ENCODE measurements at regions not wholly inside any gene's neighbourhood (a gene's known extent, or its start where the extent isn't known, plus 50 kb on each side); places are given as distances from the start of the nearest gene placed in this dataset.
"Not testable (repeated sequence)": the region's sequence is repeated elsewhere in the genome, so short reads cannot be mapped to it uniquely, and the experiment has no call there.

DNA sequence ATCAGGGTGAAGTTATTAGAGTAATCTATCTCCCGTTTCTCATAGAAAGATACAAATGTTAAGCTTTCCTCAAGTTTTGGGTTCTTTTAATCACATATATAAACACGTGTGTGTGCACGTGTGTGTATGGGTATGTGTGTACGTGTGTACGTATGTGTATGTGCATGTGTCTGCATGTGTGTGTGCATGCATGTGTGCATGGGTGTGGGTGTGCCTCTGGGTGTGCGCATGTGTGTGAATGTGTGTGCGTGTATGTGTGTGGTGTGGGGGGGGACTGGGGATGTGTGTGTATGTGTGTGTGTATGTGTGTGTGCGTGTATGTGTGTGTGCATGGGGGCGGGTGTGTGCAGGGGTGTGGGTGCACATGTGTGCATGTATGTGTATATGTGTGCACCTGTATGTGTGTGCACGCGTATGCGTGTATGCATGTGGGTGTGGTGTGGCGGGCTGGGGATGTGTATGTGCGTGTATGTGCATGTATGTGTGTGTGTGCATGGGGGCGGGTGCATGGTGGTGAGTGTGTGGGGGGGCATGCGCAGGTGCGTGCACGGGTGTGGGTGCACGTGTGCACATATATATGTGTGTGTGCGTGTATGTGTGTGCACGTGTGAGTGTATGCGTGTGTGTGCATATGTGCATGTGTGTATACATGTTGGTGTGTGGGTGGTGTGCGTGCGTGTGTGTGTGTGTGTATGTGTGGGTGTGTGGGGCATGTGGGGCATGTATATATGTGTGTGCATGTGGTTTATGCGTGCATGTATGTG lies 304.0 kb downstream of the MBD2 start:
- no peak for DNase-seq (ENCODE audit: low read depth)

DNA sequence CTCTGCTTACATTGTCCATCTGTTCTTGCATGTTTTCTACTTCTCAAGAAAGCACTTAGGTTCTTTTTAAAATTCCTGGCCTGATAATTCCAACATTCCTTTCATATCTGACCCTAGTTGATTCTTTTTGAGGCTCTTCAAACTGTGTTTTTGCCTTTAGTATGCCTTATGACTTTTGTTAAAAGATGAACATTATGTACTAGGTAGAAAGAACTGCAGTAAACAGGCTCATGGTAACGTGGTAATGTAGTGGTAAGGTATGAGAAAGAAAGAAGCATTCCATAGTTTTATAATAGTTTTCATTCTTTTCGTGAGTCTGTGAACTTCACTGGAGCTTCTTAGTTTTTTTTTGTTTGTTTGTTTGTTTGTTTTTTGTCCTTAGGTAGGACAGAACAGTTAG lies 306.4 kb downstream of the MBD2 start:
- no peak for DNase-seq (ENCODE audit: low read depth)

DNA sequence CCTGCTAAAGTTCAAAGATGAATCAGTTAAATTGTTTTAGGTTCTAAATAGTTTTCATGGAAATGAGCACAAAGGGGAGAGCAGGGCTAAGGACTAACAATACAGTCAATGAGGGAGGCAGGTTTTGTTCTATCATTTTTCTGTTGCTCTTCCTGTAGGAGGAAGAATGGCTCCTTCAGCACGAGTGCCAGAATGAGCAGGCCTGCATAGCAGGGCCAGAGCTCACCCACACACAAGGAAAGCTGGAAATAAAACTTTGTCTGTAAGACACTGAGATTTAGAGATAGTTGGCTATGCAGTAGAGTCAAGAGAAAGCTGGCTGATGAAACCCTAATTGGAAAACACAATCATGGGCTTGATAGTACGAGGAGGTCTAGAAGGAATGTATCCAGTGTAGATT lies 313.3 kb downstream of the MBD2 start:
- no peak for DNase-seq (ENCODE audit: low read depth)

DNA sequence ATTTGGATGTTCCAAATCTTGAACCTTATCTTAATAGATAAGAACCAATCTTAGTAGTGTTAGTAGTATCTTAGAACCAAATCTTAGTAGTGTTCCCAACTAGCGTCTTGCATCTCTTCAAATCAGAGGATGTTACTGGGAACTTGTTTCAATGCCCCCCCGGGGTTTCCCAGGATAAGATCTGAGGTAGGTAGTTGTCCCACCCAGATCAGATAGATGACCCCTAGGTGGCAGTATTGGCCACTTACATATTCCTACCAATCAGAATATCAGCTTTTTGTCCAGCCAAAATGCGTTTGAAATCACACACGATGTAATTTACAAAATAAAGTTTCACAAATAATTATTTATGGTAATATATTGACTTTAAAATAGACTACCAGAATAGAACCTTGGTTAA lies 314.8 kb downstream of the MBD2 start:
- DNase-seq (ENCODE audit: low read depth): peak; percentile 38

DNA sequence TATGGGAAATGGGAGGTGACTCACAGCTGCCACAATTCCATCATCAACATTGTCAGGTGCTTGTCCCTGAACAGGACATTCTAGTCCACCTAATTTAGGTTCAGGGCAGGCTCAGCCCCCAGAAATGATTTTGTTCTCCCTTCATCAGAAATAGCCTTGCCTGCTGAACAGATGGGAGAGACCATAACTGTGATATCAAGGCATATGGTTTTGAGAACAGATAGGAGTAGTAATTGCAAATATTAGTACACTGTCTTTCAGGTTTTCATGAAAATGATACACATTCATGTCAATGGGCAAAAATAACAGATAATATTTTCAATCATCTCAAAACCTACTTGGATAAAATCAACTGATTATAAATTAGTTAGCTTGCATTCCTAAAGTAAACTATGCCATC lies 316.5 kb downstream of the MBD2 start:
- DNase-seq (ENCODE audit: low read depth): no peak

DNA sequence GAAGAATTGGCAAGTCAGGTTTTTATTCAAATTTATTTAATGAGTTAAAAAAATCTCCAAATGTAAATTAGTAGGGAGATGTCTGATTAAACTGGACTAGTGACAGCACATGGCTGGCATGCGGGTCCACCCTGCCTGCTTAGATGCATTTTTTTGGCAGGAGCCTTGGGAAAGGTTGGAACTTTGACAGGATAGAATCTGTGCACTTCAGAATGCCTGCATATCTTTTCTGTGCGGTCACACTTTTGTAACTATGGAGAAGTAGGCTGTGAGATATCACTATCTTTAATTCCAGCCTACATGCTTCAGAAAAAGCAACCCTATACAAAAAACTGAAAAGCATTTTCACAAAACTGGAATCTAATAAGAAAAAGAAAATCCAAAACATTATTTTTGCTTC lies 317.8 kb downstream of the MBD2 start:
- DNase-seq (ENCODE audit: low read depth): peak; percentile 19

DNA sequence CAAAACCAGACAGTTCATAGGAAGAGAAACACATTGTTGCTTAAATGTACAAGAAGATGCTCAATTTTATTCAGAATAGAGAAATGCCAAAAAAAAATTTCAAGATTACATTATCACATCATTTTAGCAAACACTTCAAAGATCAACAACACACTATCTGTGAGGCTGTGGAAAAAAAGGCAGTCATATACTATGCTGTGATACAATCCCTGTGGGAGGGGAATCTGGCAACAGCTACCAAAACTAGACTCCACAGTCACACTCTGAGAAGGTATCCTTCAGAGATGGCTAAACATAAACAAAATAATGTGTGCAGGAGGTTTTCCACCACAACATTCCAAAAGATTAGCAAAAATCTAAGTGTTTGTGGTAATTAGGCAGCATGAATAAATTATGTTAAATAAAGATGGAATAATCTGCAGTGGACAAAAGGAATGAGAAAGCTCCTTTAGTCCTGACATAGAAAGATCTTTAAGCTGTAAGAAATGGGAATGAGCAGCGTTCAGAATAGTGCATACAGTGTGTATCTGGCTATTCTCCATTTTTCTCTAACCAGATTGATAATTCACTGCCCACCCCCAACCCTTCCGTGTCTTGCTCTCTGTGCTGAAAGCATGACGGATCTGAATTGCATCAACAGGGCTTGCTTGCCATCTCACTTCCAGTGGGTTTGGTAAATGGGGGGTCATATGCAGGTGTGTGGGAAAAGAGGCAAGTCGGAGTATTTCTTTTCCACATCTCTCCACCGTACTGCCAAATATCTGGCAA lies 329.6 kb downstream of the MBD2 start:
- DNase-seq (ENCODE audit: low read depth): no peak

DNA sequence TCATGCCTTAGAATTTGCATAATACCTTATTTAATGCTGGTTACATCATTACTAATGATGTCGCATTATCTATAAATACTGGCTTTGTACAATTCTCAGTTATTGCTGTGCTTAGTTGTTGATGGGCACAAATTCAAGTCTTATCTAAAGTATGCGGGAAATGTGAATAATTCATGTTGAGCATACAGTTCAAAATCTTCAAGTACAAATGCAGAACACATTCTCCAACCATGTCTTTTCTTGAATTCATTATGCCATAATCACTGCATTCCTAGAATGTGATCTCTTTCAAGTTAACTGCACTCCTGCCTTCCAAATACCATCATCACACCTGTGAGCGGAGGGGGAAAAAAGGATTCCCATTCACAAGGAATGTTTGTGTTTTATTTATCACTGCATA lies 337.0 kb downstream of the MBD2 start:
- DNase-seq (ENCODE audit: low read depth): no peak

DNA sequence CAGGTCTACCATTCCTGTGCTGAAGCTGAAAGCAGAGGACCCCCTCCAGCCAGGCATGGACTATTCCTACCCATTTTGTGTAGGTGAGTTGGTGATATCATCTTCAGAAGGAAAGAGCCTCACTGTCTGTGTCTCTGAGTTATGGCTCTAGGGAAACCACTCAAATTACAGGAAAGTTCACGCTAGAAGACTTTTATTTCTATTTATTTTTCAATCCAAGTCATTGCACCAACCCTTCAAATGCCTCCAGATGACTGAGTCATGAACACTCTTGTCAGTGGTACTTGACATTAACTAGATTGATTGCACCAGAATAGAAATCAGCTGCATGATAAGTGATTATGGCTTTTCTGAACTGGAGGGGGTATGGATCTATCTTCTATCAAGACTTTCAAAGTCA lies 338.4 kb downstream of the MBD2 start:
- no peak for DNase-seq (ENCODE audit: low read depth)

DNA sequence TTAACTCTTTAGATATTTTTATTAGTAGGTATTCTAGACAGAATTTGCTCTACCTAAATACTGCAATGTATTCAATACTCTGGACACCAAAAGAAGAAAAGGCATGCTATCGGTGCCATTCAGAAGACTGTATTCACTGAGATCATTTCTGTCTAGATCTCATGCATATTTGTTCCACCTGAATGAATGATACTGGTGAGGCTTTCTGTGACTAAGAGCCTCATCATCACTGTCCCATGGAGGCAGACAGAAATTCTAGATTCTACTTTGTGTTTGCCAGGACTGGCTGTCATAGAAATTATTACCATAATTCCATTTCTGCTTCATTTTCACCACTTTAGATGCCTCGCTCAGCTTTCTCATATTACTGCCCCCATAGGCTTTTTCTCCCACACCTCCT lies 340.7 kb downstream of the MBD2 start:
- DNase-seq (ENCODE audit: low read depth): no peak

DNA sequence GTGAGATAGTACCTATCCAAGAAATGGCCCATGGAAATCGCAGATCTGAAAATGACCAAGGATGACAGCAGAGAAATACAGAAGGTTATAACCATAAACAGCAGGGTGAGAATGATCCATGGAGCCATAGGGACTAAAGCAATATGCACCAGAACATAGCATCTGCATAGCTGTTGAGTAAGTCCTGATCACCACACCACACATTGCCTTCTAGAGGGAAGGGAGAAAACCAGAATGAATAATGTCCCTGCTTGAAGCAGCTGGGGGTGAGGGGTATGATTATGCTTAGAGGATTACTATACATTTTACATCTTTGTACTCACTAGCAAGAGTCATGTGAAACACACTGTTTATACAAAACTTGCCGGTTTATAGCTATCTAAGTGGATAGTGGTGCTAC lies 350.4 kb downstream of the MBD2 start:
- no peak for DNase-seq (ENCODE audit: low read depth)

DNA sequence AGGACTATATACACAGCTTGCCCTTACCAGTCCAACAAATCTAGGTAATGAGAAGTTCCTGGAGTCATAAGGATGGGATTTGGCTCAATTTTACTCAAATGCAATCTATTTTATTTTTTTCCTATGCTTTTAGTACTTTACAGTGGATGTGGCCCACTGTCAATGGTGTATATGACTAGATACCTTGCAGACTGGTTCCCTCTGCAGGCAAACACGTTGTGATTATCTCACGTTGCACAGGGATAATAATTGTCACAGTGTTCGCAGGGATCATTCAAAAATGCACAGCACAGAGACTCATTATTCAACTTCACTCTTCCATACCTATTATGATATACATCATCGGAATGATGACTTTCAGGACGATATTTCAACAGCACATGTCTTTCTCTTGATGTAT lies 359.7 kb downstream of the MBD2 start:
- no peak for DNase-seq (ENCODE audit: low read depth)

DNA sequence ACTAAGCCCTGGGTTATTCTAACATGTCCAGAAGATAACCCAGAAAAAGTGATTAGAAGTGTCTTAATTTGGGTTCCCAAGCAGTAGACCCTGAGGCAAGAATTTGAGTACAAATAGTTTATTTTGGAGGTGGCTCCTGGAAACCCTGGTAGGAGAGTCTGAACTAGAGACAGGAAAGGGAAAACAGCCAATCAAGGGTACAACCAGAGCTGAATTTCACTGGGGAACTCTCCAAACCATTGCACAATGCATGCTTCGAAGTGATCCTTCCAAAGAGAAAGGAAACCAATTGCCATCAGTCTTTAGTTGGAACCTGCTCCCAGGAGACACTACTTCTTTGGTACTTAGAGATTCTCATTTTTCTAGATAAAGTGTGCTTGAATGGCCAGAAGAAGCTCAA lies 361.5 kb downstream of the MBD2 start:
- DNase-seq (ENCODE audit: low read depth): no peak

DNA sequence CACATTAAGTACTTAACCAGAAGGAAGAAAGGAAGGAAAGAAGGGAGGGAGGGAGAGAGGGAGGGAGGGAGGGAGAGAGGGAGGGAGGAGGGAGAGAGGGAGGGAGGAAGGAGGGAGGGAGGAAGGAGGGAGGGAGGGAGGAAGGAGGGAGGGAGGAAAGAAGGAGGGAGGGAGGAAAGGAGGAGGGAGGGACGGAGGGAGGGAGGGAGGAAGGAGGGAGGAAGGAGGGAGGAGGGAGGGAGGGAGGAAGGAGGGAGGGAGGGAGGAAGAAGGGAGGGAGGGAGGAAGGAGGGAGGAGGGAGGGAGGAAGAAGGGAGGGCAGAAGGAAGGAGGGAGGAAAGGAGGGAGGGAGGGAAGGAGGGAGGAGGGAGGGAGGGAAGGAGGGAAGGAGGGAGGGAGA lies 363.3 kb downstream of the MBD2 start:
- DNase-seq (ENCODE audit: low read depth): no peak

DNA sequence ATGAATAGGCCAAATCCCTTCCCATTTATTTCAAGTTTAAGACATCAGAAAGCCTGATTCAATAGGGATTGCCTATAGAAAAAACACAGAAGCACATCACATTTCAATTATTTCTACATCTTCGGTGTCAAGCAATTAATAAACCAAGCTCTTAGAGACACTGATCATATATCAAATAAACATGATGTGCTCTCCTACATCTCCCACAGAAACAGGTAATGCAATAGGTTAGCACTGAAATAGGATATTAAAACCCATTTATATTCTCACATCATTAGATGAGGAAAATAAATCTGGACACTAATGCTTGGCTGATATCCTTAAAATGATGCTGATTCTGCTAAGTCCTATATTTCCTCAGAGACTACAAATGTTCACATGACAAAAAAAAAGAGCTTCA lies 364.7 kb downstream of the MBD2 start:
- no peak for DNase-seq (ENCODE audit: low read depth)

DNA sequence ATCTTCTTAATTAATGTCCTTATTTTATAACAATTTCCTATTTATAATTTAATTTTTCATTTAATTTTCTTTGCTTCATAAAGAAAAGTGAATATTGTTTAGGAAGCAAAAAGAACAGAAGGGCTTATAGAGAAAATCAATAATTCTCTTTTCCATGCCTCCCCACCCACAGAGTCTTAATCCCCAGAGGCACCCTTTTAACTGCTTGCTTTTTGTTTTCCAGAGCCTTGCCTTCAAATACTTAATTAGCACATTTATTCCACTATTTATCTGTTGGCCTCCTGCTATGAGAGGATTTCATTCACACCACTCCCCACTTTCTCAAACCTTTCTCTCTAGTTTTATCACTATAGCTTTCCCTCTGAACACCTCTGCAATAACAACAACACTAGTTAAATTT lies 373.6 kb downstream of the MBD2 start:
- no peak for DNase-seq (ENCODE audit: low read depth)

DNA sequence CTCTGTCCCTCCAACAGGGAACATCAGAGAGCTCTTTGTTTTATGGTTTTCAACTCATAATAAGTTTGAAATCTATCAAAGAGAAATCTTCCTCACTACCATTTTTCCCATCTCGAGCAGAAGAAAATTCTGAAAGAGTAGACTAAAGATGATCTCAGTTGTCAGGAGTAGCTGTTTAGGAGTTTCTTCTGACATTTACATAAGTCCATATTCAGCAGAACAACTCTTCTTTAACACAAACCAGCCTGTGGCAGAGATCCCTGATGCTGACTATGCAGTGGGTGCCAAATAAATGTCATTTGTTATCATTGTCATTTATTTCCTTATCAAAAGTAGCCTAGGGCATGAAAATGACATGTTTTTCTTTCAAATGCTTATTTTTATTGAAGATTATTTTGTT lies 380.7 kb downstream of the MBD2 start:
- no peak for DNase-seq (ENCODE audit: low read depth)

DNA sequence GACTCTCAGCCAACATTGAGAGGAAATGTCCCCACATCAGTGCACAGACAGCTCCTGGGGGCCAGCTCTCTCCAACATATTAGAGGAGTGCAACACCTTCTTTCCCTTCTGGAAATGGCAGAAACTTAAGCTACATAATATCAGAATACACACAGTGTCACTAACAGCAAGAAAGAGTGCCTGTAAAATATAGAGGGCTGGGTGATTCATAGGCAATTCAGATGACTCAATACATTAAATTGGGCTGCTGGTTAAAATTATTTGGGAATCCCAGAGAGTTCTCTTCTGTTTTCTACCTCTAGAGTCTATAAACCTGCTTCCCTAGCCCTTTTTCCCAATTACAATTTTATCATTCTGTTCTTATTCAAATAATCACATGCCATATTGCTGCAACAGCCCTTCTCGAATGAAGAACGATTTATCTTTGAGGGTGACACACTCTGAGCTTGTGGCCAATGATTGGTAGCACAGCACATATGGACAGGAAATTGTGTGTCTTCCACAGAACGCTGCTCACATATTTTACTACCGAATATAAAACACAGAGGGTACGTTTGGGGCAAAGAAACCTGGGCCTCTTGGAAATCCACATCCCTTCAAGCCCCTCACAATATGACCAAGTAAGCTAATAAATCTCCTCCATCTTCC lies 381.2 kb downstream of the MBD2 start:
- DNase-seq (ENCODE audit: low read depth): no peak

DNA sequence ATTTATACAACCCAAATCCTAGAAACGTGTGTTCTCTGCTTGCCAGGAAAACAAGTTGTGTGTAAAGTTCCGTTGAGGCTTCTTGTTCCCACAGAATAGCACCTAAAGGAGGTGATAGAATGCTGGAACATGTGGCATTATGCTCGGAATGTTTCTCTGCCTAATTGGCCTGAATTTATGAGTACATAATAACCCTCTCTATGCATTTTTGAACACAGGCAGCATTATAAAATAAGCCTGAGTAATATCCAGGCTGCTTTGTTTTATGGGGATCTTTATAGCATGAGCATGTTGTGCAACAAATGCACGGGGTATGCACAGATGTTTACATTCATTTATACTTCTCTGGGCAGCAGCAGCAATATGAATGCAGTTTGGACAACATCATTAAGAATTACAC lies 385.7 kb downstream of the MBD2 start:
- no peak for DNase-seq (ENCODE audit: low read depth)

DNA sequence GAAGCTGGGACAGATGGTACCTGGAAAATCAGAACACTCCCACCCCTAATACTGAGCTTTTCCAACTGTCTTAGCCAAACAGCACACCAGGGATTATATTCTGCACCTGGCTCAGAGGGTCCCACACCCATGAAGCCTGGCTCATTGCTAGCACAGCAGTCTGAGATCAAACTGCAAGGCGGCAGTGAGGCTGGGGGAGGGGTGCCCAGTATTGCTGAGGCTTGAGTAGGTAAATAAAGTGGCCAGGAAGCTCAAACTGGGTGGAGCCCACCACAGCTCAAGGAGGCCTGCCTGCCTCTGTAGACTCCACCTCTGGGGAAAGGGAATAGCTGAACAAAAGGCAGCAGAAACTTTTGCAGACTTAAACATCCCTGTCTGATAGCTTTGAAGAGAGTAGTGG lies 403.3 kb downstream of the MBD2 start:
- DNase-seq (ENCODE audit: low read depth): not testable (repeated sequence)

DNA sequence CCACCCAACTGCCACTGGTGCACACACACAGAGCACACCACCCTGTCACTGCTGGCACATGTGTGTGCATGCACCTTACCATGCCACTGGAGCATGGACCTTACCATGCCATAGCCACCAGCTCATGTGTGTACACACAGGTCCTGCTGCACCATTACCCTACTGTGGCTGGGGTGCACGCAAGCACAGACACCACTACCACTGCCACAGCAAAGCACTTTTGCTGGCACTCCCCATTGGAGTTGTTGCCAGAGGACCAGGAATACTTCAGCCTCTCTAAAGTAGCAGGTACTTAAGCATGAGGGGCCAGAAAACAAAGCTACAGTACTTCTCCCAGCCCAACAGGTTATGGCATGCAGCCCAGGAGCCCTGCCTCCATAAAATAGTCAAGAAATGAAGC lies 404.8 kb downstream of the MBD2 start:
- DNase-seq (ENCODE audit: low read depth): no peak

DNA sequence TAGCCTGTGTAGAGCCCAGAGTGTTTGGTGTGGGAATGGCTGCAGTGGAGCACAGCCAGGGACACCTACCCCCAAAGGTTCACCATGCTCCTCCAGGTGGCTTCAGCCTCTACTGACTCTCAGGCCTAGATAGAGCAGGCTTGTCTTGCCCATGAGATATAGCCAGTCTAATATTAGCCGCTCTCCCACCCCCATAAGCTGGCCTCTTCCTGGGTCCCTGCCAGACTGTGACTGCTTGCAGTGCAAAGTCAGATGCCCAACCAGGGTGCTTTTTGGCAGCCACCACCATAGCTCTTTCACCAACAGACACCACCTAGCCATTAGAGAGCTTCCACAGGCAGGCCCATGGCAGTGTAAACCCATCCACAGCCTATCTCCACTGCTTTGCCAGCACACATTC lies 405.3 kb downstream of the MBD2 start:
- no peak for DNase-seq (ENCODE audit: low read depth)
